Muscle layer of duodenum (tissue), 2 donors: ENCODE measurements at regions not wholly inside any gene's neighbourhood (a gene's known extent, or its start where the extent isn't known, plus 50 kb on each side); places are given as distances from the start of the nearest gene placed in this dataset.

ENCODE experiments used
- H3K27ac ChIP-seq: one replicate; pipeline ENCODE4 v1.7.0; 2013; ENCODE audit warnings: mild to moderate bottlenecking, low read length
- H3K27me3 ChIP-seq: one replicate; pipeline ENCODE4 v1.7.0; 2013; ENCODE audit warnings: low read depth, mild to moderate bottlenecking, control low read depth, low read length
- H3K36me3 ChIP-seq, 2 donors: one replicate each; pipeline ENCODE4 v1.7.0; 2013; ENCODE audit warnings: low read length in 2 of 2, control low read depth in 1 of 2, mild to moderate bottlenecking in 1 of 2; ENCODE audit not compliant: insufficient read depth in 2 of 2, control insufficient read depth in 1 of 2
- H3K4me1 ChIP-seq, 2 donors: one replicate each; pipeline ENCODE4 v1.7.0; 2013; ENCODE audit warnings: low read length in 2 of 2, mild to moderate bottlenecking in 2 of 2, control low read depth in 1 of 2, moderate library complexity in 1 of 2; ENCODE audit not compliant: insufficient read depth in 2 of 2, control insufficient read depth in 1 of 2
- H3K4me3 ChIP-seq, 2 donors: one replicate each; pipeline ENCODE4 v1.7.0; 2013; ENCODE audit warnings: low read length in 2 of 2, low read depth in 1 of 2, mild to moderate bottlenecking in 1 of 2
- H3K9me3 ChIP-seq, 2 donors: one replicate each; pipeline ENCODE4 v1.7.0; 2013; ENCODE audit warnings: low read length in 2 of 2, control low read depth in 1 of 2, mild to moderate bottlenecking in 1 of 2; ENCODE audit not compliant: control insufficient read depth in 1 of 2
- donor health status: healthy.

DNA sequence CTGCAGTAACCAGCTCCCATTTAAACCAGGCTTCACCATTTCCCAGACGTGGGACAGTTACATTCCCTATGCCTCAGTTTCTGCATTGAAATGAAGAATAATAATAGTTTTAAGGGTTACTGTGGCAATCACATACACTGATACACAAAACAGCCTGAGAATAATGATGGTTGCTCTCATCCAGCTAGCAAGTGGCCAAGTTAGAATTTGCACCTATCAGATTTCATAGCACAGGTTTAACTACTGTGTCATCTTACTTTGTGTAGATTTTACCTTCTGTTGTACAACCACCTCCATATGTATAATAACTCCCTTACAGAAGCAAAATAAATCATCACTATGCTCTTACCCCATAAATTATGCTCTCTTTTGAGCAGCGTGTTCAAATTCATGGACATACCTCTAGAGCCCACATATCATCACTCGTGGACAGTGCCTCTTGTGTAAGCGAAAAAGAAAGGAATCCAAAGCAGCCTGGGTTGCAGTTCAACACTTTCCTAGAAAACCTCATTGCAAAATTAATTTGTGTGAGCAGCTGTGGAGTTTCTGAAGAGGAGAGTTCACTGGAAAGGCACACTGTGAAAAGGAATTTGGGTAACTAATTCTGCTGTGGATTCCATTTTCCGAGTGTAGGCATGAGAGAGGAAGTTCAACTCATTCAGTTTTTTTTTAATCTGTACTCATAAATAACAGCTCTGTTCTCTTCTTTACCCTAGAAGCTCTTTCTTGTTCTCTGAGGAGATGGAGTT lies 492.5 kb downstream of the ARL4A start:
- no peak overlapping the region for H3K4me3 ChIP-seq

DNA sequence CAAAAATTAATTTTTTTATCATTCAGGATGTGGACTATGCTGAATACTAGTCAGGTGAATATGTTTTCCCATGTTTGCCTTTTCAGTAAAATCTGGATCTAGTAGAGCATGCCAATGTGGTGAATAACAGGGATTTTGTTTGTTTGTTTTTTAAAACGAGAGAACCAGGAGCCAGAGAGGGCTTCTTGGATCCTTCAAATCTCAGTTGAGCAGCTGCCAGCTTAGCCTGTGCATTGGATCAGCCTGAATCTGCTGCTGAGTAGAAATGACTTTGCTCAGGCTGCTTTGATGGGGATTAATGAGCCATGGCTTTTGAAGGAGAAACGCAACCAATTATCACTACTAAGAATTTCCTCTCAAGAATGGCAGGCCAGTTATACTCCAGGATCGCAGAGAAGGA lies 493.8 kb downstream of the ARL4A start:
- Histone ChIP-seq H3K36me3 (no peaks in the 10 kb centered on the region), H3K9me3 (no peaks in the 10 kb centered on the region), H3K4me3 (no peak overlapping the region), H3K4me1 (peaks cover 0 to 7% of the 10 kb centered on the region in 2 donors), H3K27me3 (no peaks in the 10 kb centered on the region), H3K27ac (no peak overlapping the region)

More for the DNA sequence above, 492.5 kb downstream of the ARL4A start:
- Histone ChIP-seq H3K27ac (no peak overlapping the region), H3K27me3 (no peaks in the 10 kb centered on the region), H3K9me3 (no peaks in the 10 kb centered on the region), H3K36me3 (no peaks in the 10 kb centered on the region), H3K4me1 (peaks cover 0 to 7% of the 10 kb centered on the region in 2 donors)

DNA sequence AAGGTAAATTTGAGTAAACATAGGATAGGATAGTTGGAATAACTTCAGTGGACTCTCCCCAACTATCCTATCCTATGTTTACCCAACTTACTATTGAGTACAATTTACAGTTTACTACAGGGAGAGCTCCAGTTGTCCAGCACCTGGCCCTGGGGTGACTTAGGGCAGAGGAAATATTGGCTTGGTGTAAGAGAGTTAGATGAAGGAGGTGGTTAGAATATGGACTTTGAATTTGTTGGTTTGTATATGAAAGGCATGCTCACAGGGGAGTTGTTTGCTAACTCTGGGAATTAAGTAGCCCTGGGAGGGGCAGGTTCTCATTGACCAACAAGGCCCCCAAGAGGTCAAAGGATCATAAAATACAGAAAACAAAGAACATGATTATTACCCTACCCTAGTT lies 497.7 kb downstream of the ARL4A start:
- Histone ChIP-seq H3K4me3 (no peak overlapping the region), H3K4me1 (peaks cover 0 to 7% of the 10 kb centered on the region in 2 donors), H3K27me3 (no peaks in the 10 kb centered on the region), H3K36me3 (no peaks in the 10 kb centered on the region), H3K27ac (no peak overlapping the region), H3K9me3 (no peaks in the 10 kb centered on the region)

DNA sequence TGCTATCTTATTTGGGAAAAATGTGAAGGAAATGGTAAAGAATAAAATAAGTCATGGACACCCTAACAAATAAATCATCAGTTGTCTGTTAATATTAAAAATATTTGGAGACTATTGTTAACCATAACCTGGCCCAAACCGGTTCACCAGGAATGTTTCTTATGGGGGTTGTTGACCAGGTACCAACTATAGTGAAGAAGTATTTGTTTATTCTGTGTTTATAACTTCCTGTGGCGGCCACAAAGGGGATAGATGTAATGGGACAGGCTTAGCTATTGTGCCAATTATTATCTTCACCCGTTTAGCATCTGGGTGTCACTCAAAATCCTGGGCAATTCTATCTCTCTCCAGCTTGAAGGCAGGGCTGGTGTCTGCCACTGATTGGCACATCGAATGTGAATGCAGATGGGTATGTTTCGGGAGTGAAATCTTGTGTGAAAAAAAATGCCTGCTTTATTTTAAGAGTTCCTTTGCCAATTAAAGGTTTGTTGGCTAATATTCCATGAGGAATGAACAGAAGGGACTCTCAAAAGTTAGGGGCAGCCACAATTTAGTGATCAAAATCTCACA lies 500.9 kb downstream of the ARL4A start:
- no peaks in the 10 kb centered on the region for H3K36me3 ChIP-seq
- H3K27ac ChIP-seq, result no peak overlapping the region
- no peaks in the 10 kb centered on the region for H3K27me3 ChIP-seq
- no peak overlapping the region for H3K4me3 ChIP-seq
- no peaks in the 10 kb centered on the region for H3K9me3 ChIP-seq
- no peaks in the 10 kb centered on the region for H3K4me1 ChIP-seq

DNA sequence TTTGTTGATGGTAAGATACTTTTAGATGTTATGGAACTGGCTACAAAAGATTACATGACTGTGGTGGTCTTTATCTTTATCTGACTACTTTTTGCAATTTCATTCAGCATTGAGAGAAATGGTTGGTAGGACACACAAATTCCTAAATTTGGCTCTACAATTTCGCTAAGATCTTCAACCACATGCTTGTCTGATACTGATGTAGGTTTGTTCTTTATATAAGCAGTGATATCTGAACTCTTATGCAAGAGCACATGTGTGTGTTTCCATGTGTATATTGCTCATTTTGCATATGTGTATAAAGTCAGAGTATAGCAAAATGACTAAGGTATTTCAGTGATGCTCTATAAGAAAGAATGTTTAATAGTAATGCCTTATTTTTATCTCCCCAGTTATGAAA lies 501.5 kb downstream of the ARL4A start:
- Histone ChIP-seq H3K4me1 (no peaks in the 10 kb centered on the region), H3K9me3 (no peaks in the 10 kb centered on the region), H3K4me3 (no peak overlapping the region), H3K27ac (no peak overlapping the region), H3K27me3 (no peaks in the 10 kb centered on the region), H3K36me3 (no peaks in the 10 kb centered on the region)

DNA sequence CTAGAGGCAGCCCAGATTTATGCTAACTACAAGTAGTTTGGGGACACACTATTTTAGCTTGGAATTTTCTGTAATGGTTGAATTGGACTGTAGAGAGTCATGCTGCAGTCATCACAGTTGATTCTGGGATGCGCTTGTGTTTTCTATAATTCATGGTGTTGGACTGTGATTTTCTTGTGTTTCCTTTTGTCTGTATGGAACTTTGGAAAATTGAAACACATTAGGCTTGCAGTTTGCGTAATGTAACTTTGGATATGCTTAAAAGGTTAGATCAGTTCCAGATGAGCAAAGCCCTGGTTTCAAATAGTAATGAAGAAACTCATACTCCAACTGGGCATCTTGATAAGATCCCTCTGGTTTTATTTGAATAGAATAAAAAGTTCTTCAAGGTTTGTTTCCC lies 502.2 kb downstream of the ARL4A start:
- Histone ChIP-seq H3K9me3 (no peaks in the 10 kb centered on the region), H3K4me3 (no peak overlapping the region), H3K36me3 (no peaks in the 10 kb centered on the region), H3K27ac (no peak overlapping the region), H3K4me1 (no peaks in the 10 kb centered on the region), H3K27me3 (no peaks in the 10 kb centered on the region)

DNA sequence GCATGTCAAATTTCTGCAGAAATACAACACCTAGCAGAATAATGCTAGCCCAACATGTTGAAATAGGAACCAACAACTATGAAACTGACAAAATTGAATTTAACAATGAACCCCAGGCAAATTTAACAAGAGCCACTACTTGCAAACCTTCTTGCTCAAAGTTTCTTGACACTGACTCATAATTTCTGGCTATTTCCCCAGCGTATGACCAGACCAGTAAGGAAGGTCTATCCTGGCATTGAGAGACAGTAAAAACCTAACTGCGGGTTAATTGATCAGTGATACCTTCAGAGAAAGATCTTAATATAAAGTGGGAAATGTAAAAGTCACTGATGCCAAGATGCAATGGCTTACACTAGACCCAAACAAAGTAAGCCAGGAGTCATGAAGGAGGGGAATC lies 510.1 kb downstream of the ARL4A start:
- no peak overlapping the region for H3K27ac ChIP-seq
- H3K4me1 ChIP-seq, result no peaks in the 10 kb centered on the region
- H3K36me3 ChIP-seq, result no peaks in the 10 kb centered on the region
- no peaks in the 10 kb centered on the region for H3K9me3 ChIP-seq
- H3K4me3 ChIP-seq, result no peak overlapping the region
- H3K27me3 ChIP-seq, result no peaks in the 10 kb centered on the region

DNA sequence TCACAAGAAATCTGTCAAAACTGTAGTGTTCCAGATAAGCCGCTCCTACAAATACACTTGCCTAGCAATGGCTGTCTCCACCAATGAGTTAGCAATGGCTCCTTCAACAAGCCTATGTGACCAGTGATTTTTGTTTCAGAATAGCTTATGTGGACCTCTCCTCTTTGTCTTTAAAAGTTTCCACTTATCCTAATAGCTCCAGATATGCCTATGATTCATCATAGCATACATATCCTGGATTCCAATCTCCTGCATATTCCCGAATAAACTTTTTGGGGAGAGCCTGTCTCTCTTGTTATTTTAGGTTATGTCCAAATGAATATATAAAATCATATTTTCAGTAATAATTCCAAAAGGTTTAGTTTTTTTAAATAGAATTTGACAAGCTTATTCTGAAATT lies 510.6 kb downstream of the ARL4A start:
- Histone ChIP-seq H3K9me3 (no peaks in the 10 kb centered on the region), H3K36me3 (no peaks in the 10 kb centered on the region), H3K27me3 (no peaks in the 10 kb centered on the region), H3K27ac (no peak overlapping the region), H3K4me1 (no peaks in the 10 kb centered on the region), H3K4me3 (no peak overlapping the region)

DNA sequence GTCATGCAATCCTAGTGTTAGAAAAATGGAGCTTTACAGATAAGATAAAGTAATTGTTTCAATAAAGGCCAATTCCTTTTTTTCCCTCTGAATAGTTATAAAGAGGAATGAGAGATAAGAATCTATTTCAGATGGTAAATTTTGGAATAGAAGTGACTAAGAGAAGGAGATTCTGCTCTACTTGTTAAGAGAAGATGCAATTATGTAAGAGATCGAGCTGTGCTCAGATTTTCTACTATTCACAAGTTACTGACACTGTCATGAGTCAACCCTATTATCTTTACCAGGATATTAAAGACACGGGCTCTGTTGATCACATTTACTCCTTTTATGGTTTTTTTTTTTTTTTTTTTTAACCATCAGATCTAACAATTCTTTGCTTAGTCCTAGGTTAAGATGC lies 511.3 kb downstream of the ARL4A start:
- no peak overlapping the region for H3K27ac ChIP-seq
- no peaks in the 10 kb centered on the region for H3K9me3 ChIP-seq
- H3K27me3 ChIP-seq, result no peaks in the 10 kb centered on the region
- H3K36me3 ChIP-seq, result no peaks in the 10 kb centered on the region
- no peaks in the 10 kb centered on the region for H3K4me1 ChIP-seq
- H3K4me3 ChIP-seq, result no peak overlapping the region

DNA sequence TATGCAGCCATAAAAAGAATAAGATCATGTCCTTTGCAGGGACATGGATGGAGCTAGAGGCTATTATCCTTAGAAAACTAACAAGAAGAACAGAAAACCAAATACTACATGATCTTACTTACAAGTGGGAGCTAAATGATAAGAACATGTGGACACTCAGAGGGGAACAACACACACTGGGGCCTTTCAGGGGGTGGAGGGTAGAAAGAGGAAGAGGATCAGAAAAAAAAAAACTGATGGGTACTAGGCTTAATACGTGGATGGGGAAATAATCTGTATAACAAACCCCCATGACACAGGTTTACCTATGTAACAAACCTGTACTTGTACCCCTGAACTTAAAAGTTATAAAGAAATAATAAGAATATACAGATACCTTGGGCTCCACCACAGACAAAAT lies 514.2 kb downstream of the ARL4A start:
- H3K4me1 ChIP-seq, result no peaks in the 10 kb centered on the region
- no peak overlapping the region for H3K4me3 ChIP-seq
- no peaks in the 10 kb centered on the region for H3K36me3 ChIP-seq
- H3K9me3 ChIP-seq, result no peaks in the 10 kb centered on the region
- no peaks in the 10 kb centered on the region for H3K27me3 ChIP-seq
- no peak overlapping the region for H3K27ac ChIP-seq

DNA sequence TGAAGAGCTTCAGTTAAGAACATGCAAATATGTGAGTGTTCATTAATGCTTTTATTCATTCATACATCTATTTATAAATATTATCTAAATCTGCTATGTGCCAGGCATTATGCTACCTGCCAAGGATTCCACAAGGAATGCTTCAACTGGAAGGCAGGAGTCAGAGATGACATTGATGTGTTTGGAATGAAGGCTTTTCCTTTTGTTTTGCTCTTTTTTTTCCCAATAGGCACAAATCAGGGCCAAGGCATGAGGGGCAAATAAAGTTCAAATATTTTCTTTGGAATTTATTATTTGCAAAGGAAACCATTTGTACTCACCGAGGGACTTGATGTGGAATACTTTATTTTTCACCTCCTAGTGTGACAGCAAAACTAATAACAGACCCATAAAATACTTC lies 530.3 kb downstream of the ARL4A start:
- no peak overlapping the region for H3K4me3 ChIP-seq
- H3K36me3 ChIP-seq, result no peaks in the 10 kb centered on the region
- no peaks in the 10 kb centered on the region for H3K9me3 ChIP-seq
- H3K27ac ChIP-seq, result no peak overlapping the region
- no peaks in the 10 kb centered on the region for H3K27me3 ChIP-seq
- H3K4me1 ChIP-seq, result peaks cover 0 to 5% of the 10 kb centered on the region in 2 donors

DNA sequence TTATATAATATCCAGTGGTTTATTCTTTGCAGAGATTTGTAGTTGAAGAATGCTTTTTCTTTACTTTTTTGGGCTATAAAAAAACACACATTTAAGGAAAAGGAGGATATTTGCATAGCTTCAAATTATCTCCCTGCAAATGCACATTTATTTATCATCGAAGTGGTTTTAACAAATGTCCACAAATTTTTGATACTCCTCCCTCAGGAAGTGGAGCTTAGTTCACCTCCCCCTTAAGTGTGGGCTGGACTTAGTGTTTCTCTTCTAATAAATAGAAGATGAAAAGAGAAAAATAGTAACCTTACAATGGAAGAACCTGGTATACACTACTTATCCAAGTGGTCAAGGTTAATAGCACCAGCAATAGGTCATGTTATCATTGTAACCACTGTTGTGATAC lies 537.6 kb downstream of the ARL4A start:
- no peaks in the 10 kb centered on the region for H3K27me3 ChIP-seq
- H3K36me3 ChIP-seq, result no peaks in the 10 kb centered on the region
- no peak overlapping the region for H3K27ac ChIP-seq
- no peaks in the 10 kb centered on the region for H3K4me1 ChIP-seq
- no peak overlapping the region for H3K4me3 ChIP-seq
- no peaks in the 10 kb centered on the region for H3K9me3 ChIP-seq
